ENCODE measurements at regions not wholly inside any gene's neighbourhood (a gene's known extent, or its start where the extent isn't known, plus 50 kb on each side); places are given as distances from the start of the nearest gene placed in this dataset.

- H3K36me3 ChIP-seq (ENCODE audit: control insufficient read depth, insufficient read depth, low read length): no peaks in the 10 kb centered on the region
- POLR2A ChIA-PET: no interaction called here
- ATAC-seq (no peak), DNase-seq (ENCODE audit: low read depth, low spot score) (no peak)
- in situ Hi-C loops (cut with HindIII; ENCODE audit: low pct_unique_long_range_greater_than_20kb, low sequenced_read_pairs): no loop called here
- no TSS peak for BruUV-seq (replicated peaks)
- H3K9me3 ChIP-seq (ENCODE audit: control insufficient read depth, insufficient read depth, low read depth, low read length): no peaks in the 10 kb centered on the region
- no peak for TF ChIP-seq CTCF (IDR thresholded peaks at IDR 0.05)
- TF ChIP-seq TCF7L2 (IDR thresholded peaks at IDR 0.05; ENCODE audit: low read depth, low read length): no peak
- TF ChIP-seq SIN3A (IDR thresholded peaks at IDR 0.05; ENCODE audit: borderline replicate concordance, insufficient read depth, low read depth, low read length): no peak
- TF ChIP-seq POLR2AphosphoS5 (IDR thresholded peaks at IDR 0.05; ENCODE audit: low read depth, low read length): no peak
- TF ChIP-seq, protein P1, sequence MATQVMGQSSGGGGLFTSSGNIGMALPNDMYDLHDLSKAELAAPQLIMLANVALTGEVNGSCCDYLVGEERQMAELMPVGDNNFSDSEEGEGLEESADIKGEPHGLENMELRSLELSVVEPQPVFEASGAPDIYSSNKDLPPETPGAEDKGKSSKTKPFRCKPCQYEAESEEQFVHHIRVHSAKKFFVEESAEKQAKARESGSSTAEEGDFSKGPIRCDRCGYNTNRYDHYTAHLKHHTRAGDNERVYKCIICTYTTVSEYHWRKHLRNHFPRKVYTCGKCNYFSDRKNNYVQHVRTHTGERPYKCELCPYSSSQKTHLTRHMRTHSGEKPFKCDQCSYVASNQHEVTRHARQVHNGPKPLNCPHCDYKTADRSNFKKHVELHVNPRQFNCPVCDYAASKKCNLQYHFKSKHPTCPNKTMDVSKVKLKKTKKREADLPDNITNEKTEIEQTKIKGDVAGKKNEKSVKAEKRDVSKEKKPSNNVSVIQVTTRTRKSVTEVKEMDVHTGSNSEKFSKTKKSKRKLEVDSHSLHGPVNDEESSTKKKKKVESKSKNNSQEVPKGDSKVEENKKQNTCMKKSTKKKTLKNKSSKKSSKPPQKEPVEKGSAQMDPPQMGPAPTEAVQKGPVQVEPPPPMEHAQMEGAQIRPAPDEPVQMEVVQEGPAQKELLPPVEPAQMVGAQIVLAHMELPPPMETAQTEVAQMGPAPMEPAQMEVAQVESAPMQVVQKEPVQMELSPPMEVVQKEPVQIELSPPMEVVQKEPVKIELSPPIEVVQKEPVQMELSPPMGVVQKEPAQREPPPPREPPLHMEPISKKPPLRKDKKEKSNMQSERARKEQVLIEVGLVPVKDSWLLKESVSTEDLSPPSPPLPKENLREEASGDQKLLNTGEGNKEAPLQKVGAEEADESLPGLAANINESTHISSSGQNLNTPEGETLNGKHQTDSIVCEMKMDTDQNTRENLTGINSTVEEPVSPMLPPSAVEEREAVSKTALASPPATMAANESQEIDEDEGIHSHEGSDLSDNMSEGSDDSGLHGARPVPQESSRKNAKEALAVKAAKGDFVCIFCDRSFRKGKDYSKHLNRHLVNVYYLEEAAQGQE (IDR thresholded peaks at IDR 0.05; ENCODE audit: insufficient read depth in 1 of 2, low read depth in 2 of 2, low read length in 1 of 2): no peak
- intact Hi-C loops (cut with micrococcal nuclease; ENCODE audit: unreplicated experiment): no loop called here
- H3K4me1 ChIP-seq (ENCODE audit: control insufficient read depth, insufficient read depth, low read length): no peaks in the 10 kb centered on the region
- no peak overlapping the region for H3K4me3 ChIP-seq (ENCODE audit: low read depth in 2 of 2, low read length in 2 of 2)
- CTCF ChIA-PET: no interaction called here
- no peaks in the 10 kb centered on the region for H3K27me3 ChIP-seq (ENCODE audit: control insufficient read depth, insufficient read depth, low read length)
- H3K27ac ChIP-seq (ENCODE audit: low read length): no peak overlapping the region
These were observed 91.9 kb upstream of the PRR5 start for GRCh38 chr22:44610071-44610470.

DNA sequence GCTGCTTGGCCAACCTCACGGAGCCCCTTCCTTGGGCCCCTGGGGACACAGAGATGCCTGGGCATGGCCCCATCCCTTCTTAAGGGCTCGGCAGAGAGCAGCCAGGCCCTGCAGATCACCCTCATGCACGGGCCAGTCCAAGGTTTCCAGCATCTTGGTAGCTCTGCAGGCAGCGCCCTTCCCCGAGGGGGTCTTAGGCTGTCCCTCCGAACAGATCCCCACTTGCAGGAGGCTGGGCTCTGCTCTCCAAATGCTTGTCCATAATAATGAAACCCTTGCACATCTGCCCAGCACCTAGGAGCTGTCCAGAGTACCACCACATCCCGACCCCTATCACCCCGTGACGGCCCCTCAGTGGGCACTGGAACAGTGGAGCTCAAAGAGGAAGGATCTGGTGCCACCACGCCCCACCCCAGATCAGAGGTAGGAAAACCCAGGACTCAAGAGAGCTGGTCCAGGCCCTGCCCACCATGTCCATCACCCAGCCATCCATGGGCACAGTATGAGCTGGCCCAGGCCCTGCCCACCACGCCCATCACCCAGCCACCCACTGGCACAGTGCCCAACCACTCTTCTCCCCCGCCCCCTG, 92.5 kb upstream of the PRR5 start:
- no peak for TF ChIP-seq POLR2AphosphoS5 (IDR thresholded peaks at IDR 0.05; ENCODE audit: low read depth, low read length)
- no peaks in the 10 kb centered on the region for H3K9me3 ChIP-seq (ENCODE audit: control insufficient read depth, insufficient read depth, low read depth, low read length)
- no peaks in the 10 kb centered on the region for H3K36me3 ChIP-seq (ENCODE audit: control insufficient read depth, insufficient read depth, low read length)
- POLR2A ChIA-PET: no interaction called here
- no TSS peak for BruUV-seq (replicated peaks)
- intact Hi-C loops (cut with micrococcal nuclease; ENCODE audit: unreplicated experiment) (no loop called here), in situ Hi-C loops (cut with HindIII; ENCODE audit: low pct_unique_long_range_greater_than_20kb, low sequenced_read_pairs) (no loop called here)
- H3K4me3 ChIP-seq (ENCODE audit: low read depth in 2 of 2, low read length in 2 of 2): no peak overlapping the region
- H3K27me3 ChIP-seq (ENCODE audit: control insufficient read depth, insufficient read depth, low read length): no peaks in the 10 kb centered on the region
- ATAC-seq (no peak), DNase-seq (ENCODE audit: low read depth, low spot score) (no peak)
- no peaks in the 10 kb centered on the region for H3K4me1 ChIP-seq (ENCODE audit: control insufficient read depth, insufficient read depth, low read length)
- H3K27ac ChIP-seq (ENCODE audit: low read length): no peak overlapping the region
- CTCF ChIA-PET: no interaction called here

GRCh38 chr22:44608597-44609399, 93.2 kb upstream of the PRR5 start:
- CTCF ChIA-PET: no interaction called here
- no peak overlapping the region for H3K4me3 ChIP-seq (ENCODE audit: low read depth in 2 of 2, low read length in 2 of 2)
- no peak for ATAC-seq
- no peaks in the 10 kb centered on the region for H3K27me3 ChIP-seq (ENCODE audit: control insufficient read depth, insufficient read depth, low read length)
- H3K4me1 ChIP-seq (ENCODE audit: control insufficient read depth, insufficient read depth, low read length): no peaks in the 10 kb centered on the region
- no peaks in the 10 kb centered on the region for H3K36me3 ChIP-seq (ENCODE audit: control insufficient read depth, insufficient read depth, low read length)
- H3K9me3 ChIP-seq (ENCODE audit: control insufficient read depth, insufficient read depth, low read depth, low read length): no peaks in the 10 kb centered on the region
- BruUV-seq (replicated peaks): no TSS peak
- POLR2A ChIA-PET: no interaction called here
- TF ChIP-seq POLR2AphosphoS5 (IDR thresholded peaks at IDR 0.05; ENCODE audit: low read depth, low read length) (no peak), TCF7L2 (IDR thresholded peaks at IDR 0.05; ENCODE audit: low read depth, low read length) (no peak), CTCF (IDR thresholded peaks at IDR 0.05) (no peak), SIN3A (IDR thresholded peaks at IDR 0.05; ENCODE audit: borderline replicate concordance, insufficient read depth, low read depth, low read length) (no peak)
- TF ChIP-seq, protein P1 (IDR thresholded peaks at IDR 0.05; ENCODE audit: insufficient read depth in 1 of 2, low read depth in 2 of 2, low read length in 1 of 2): no peak
- no peak for DNase-seq (ENCODE audit: low read depth, low spot score)
- intact Hi-C loops (cut with micrococcal nuclease; ENCODE audit: unreplicated experiment): no loop called here
- in situ Hi-C loops (cut with HindIII; ENCODE audit: low pct_unique_long_range_greater_than_20kb, low sequenced_read_pairs): no loop called here
- no peak overlapping the region for H3K27ac ChIP-seq (ENCODE audit: low read length)
